HCT116 (cell line): ENCODE measurements at regions not wholly inside any gene's neighbourhood (a gene's known extent, or its start where the extent isn't known, plus 50 kb on each side); places are given as distances from the start of the nearest gene placed in this dataset.

Source experiments
- ATAC-seq: fragments of 200-7000 bp; cut with Tn5 transposase; 2 replicates; pipeline ENCODE4 v1.9.1; 2020; ENCODE audit warnings: mild to moderate bottlenecking, moderate library complexity
- BruUV-seq: library from RNA; stranded (reverse); fragments of 400-500 nt; replicated peaks from 2 replicates; lab custom pipeline; 2021; lab: Mats Ljungman, UMichigan
- CTCF ChIA-PET: fragments of 300-600 bp; sonication (Branson Sonifier 250); formaldehyde crosslinking; loops from one replicate; lab custom pipeline; 2021; ENCODE audit warnings: antibody characterized with exemption; lab: Charles Lee
- POLR2A ChIA-PET: fragments of 300-600, 350-600 bp; sonication (Branson Sonifier 250); formaldehyde crosslinking; loops from one replicate; lab custom pipeline; 2021; ENCODE audit warnings: antibody characterized with exemption; lab: Charles Lee
- RAD21 ChIA-PET, 2 experiments: fragments of 300-600 bp; sonication (Branson Sonifier 250); formaldehyde crosslinking; loops; one replicate each; lab custom pipeline; 2023; ENCODE audit warnings: low total read pairs in 2 of 2; ENCODE audit not compliant: uncharacterized antibody in 2 of 2, unreplicated experiment in 2 of 2, low non-redundant PET in 1 of 2; lab: Charles Lee
- DNase-seq: peaks from one replicate; pipeline ENCODE4 v3.0.0-alpha.2; 2010; ENCODE audit warnings: low read depth, low spot score
- H2AFZ ChIP-seq: fragments of 200-600 bp; shearing (Covaris generic), sonication (generic); 2 replicates; pipeline ENCODE4 v1.6.1; 2017; ENCODE audit warnings: low read depth, mixed run types, mixed read lengths, antibody characterized with exemption, low read length; ENCODE audit not compliant: poor library complexity, severe bottlenecking
- H3K27ac ChIP-seq: 2 replicates; pipeline ENCODE4 v1.5.1; 2012; ENCODE audit warnings: low read depth, low read length
- H3K27me3 ChIP-seq: fragments of 200-600 bp; sonication (generic); 2 replicates; pipeline ENCODE4 v1.6.1; 2016; ENCODE audit warnings: mixed run types, low read length, mixed read lengths; ENCODE audit not compliant: insufficient read depth
- H3K36me3 ChIP-seq, 2 experiments: fragments of 200-500 bp in 1 of 2; fragments of 200-600 bp in 1 of 2; sonication (Bioruptor generic) in 1 of 2; sonication (generic) in 1 of 2; 2 replicates each; pipeline versions ENCODE4 v1.5.1 to v1.6.1; 2014 to 2016; ENCODE audit warnings: low read length in 2 of 2, inconsistent platforms in 1 of 2, mixed read lengths in 1 of 2, mixed run types in 1 of 2; ENCODE audit not compliant: insufficient read depth in 2 of 2, control insufficient read depth in 1 of 2
- H3K4me1 ChIP-seq, 2 experiments: fragments of 200-600 bp in 1 of 2; sonication (generic) in 1 of 2; 2 replicates each; pipeline versions ENCODE4 v1.5.1 to v1.6.1; 2012 to 2017; ENCODE audit warnings: low read length in 2 of 2, inconsistent platforms in 1 of 2, mild to moderate bottlenecking in 1 of 2, mixed read lengths in 1 of 2, mixed run types in 1 of 2, moderate library complexity in 1 of 2; ENCODE audit not compliant: insufficient read depth in 2 of 2, control insufficient read depth in 1 of 2
- H3K4me2 ChIP-seq: fragments of 200-600 bp; sonication (generic); 2 replicates; pipeline ENCODE4 v1.6.1; 2017; ENCODE audit warnings: mixed run types, low read length, mixed read lengths
- H3K4me3 ChIP-seq, 2 experiments: fragments of 200-600 bp in 1 of 2; sonication (generic) in 1 of 2; replicated peaks in 1 of 2; 2 replicates each; pipeline ENCODE4 v1.5.1; 2011 to 2016; ENCODE audit warnings: low read length in 2 of 2, control low read depth in 1 of 2, low read depth in 1 of 2, mild to moderate bottlenecking in 1 of 2, mixed read lengths in 1 of 2, mixed run types in 1 of 2
- H3K79me2 ChIP-seq: fragments of 200-600 bp; sonication (generic); 2 replicates; pipeline ENCODE4 v1.6.1; 2017; ENCODE audit warnings: mild to moderate bottlenecking, mixed run types, low read length, moderate library complexity, mixed read lengths; ENCODE audit not compliant: insufficient read depth
- H3K9ac ChIP-seq: fragments of 200-600 bp; sonication (generic); 2 replicates; pipeline ENCODE4 v1.6.1; 2016; ENCODE audit warnings: low read length, mixed read lengths
- H3K9me2 ChIP-seq: fragments of 200-600 bp; sonication (generic), shearing (Covaris generic); 2 replicates; pipeline ENCODE4 v1.6.1; 2017; ENCODE audit warnings: mixed run types, mild to moderate bottlenecking, moderate library complexity; ENCODE audit not compliant: insufficient read depth
- H3K9me3 ChIP-seq, 2 experiments: fragments of 200-500 bp in 1 of 2; fragments of 200-600 bp in 1 of 2; sonication (Bioruptor generic) in 1 of 2; sonication (generic) in 1 of 2; 2 replicates each; pipeline ENCODE4 v1.6.1; 2014 to 2017; ENCODE audit warnings: low read length in 2 of 2, mixed read lengths in 2 of 2, inconsistent platforms in 1 of 2, low read depth in 1 of 2, mild to moderate bottlenecking in 1 of 2, mixed run types in 1 of 2, moderate library complexity in 1 of 2; ENCODE audit not compliant: control insufficient read depth in 1 of 2, insufficient read depth in 1 of 2
- H4K20me1 ChIP-seq: fragments of 200-600 bp; sonication (generic), shearing (Covaris generic); 2 replicates; pipeline ENCODE4 v1.6.1; 2017; ENCODE audit warnings: mixed run types, mild to moderate bottlenecking, moderate library complexity; ENCODE audit not compliant: insufficient read depth
- CEBPB ChIP-seq: IDR thresholded peaks from 2 replicates; pipeline ENCODE4 v1.6.1; 2012; ENCODE audit warnings: low read depth
- EGR1 ChIP-seq: IDR thresholded peaks from 2 replicates; pipeline ENCODE4 v1.6.1; 2012; ENCODE audit warnings: low read depth
- ELF1 ChIP-seq: IDR thresholded peaks from 2 replicates; pipeline ENCODE4 v1.6.1; 2012; ENCODE audit warnings: low read depth, borderline replicate concordance
- EZH2 ChIP-seq: fragments of 200-600 bp; sonication (generic); IDR thresholded peaks from 2 replicates; pipeline ENCODE4 v1.6.1; 2017; ENCODE audit warnings: antibody characterized with exemption, mixed run types
- EZH2phosphoT487 ChIP-seq: fragments of 200-600 bp; IDR thresholded peaks from 2 replicates; pipeline ENCODE4 v1.6.1; 2018; ENCODE audit warnings: antibody characterized with exemption, borderline replicate concordance
- FOSL1 ChIP-seq: IDR thresholded peaks from 2 replicates; pipeline ENCODE4 v1.6.1; 2012; ENCODE audit warnings: low read depth
- JUND ChIP-seq: IDR thresholded peaks from 2 replicates; pipeline ENCODE4 v1.6.1; 2012
- RAD21 ChIP-seq: IDR thresholded peaks from 2 replicates; pipeline ENCODE4 v1.6.1; 2012; ENCODE audit warnings: low read depth, mild to moderate bottlenecking
- SIN3A ChIP-seq: IDR thresholded peaks from 2 replicates; pipeline ENCODE4 v1.6.1; 2012; ENCODE audit warnings: low read depth
- SP1 ChIP-seq: IDR thresholded peaks from 2 replicates; pipeline ENCODE4 v1.6.1; 2012; ENCODE audit warnings: low read depth
- SRF ChIP-seq: IDR thresholded peaks from 2 replicates; pipeline ENCODE4 v1.6.1; 2012; ENCODE audit warnings: low read depth
- TCF7L2 ChIP-seq: IDR thresholded peaks from 2 replicates; pipeline ENCODE4 v1.7.0; 2011; ENCODE audit warnings: borderline replicate concordance, inconsistent platforms; ENCODE audit not compliant: insufficient read depth, insufficient read length; ENCODE audit errors: extremely low read depth
- YY1 ChIP-seq: IDR thresholded peaks from 2 replicates; pipeline ENCODE4 v1.6.1; 2011; ENCODE audit warnings: low read length, low read depth, moderate library complexity, mild to moderate bottlenecking; ENCODE audit not compliant: insufficient replicate concordance; ENCODE audit errors: extremely low read depth
- ZFX ChIP-seq: fragments of 450-650 bp; IDR thresholded peaks from 2 replicates; pipeline ENCODE4 v1.6.1; 2017
- ZNF274 ChIP-seq: fragments of 200-500 bp; sonication (Bioruptor generic); IDR thresholded peaks from 2 replicates; pipeline ENCODE4 v1.6.1; 2014; ENCODE audit warnings: mild to moderate bottlenecking, low read depth, low read length, inconsistent platforms
- intact Hi-C: fragments of 100-400 bp; cut with micrococcal nuclease; formaldehyde crosslinking; loops from 2 replicates; pipeline ENCODE4 v1.10.0; 2022
- TF ChIP-seq, protein P1 (sequence below): IDR thresholded peaks from 2 replicates; pipeline ENCODE4 v1.6.1; 2012
- TF ChIP-seq, protein P2 (sequence below): IDR thresholded peaks from 2 replicates; pipeline ENCODE4 v1.6.1; 2012
- TF ChIP-seq, protein P3 (sequence below), 3 experiments: fragments of 200-600 bp in 1 of 3; sonication (generic) in 1 of 3; IDR thresholded peaks in 2 of 3; conservative IDR thresholded peaks in 1 of 3; 2 replicates each; pipeline ENCODE4 v1.5.1; 2012 to 2017; ENCODE audit warnings: low read depth in 2 of 3, low read length in 2 of 3, antibody characterized with exemption in 1 of 3, borderline replicate concordance in 1 of 3, control low read depth in 1 of 3, mild to moderate bottlenecking in 1 of 3, mixed read lengths in 1 of 3, mixed run types in 1 of 3, moderate library complexity in 1 of 3; ENCODE audit not compliant: insufficient read depth in 1 of 3

- H3K9me2 ChIP-seq, result no peaks in the 10 kb centered on the region
- intact Hi-C loops, result no loop called here
- ChIA-PET RAD21 (no interaction called here), CTCF (interaction anchor here (1.2 kb wide), 1 partner anchor 133 kb away, joined by 3 read pairs; no protein-coding TSS in a partner anchor), POLR2A (no interaction called here)
- no peak overlapping the region for H3K9ac ChIP-seq
- H3K4me3 ChIP-seq, result no peak overlapping the region
- no TSS peak for BruUV-seq
- DNase-seq (no peak), ATAC-seq (no peak)
- H3K4me1 ChIP-seq, result 0 out of 4 replicates have a peak, but pooled peaks cover 0 to 5% of the 10 kb centered on the region in 2 experiments
- H3K27ac ChIP-seq, result no peak overlapping the region
- H3K36me3 ChIP-seq, result no peaks in the 10 kb centered on the region
- H3K27me3 ChIP-seq, result peaks cover 4% of the 10 kb centered on the region; the same call in 1 of the 2 replicates
- no peak overlapping the region for H3K4me2 ChIP-seq
- no peaks in the 10 kb centered on the region for H3K9me3 ChIP-seq
- no peaks in the 10 kb centered on the region for H3K79me2 ChIP-seq
- H2AFZ ChIP-seq, result no peak overlapping the region
- TF ChIP-seq ELF1 (no peak), SRF (no peak), YY1 (no peak), SP1 (no peak), TCF7L2 (no peak), EZH2 (no peak), CEBPB (no peak), SIN3A (no peak), FOSL1 (no peak), ZNF274 (no peak), JUND (no peak)
- TF ChIP-seq, protein P1, sequence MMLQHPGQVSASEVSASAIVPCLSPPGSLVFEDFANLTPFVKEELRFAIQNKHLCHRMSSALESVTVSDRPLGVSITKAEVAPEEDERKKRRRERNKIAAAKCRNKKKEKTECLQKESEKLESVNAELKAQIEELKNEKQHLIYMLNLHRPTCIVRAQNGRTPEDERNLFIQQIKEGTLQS, result no peak
- TF ChIP-seq, protein P2, sequence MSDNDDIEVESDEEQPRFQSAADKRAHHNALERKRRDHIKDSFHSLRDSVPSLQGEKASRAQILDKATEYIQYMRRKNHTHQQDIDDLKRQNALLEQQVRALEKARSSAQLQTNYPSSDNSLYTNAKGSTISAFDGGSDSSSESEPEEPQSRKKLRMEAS, result no peak
- H4K20me1 ChIP-seq, result no peaks in the 10 kb centered on the region
These were observed 102.9 kb upstream of the KCNG1 start for GRCh38 chr20:51125780-51126179.

- no TSS peak for BruUV-seq
- POLR2A ChIA-PET, result no interaction called here
- H3K9me3 ChIP-seq, result no peaks in the 10 kb centered on the region
- TF ChIP-seq EZH2 (no peak), SRF (no peak), EZH2phosphoT487 (no peak), ZNF274 (no peak), RAD21 (no peak), ZFX (no peak), ELF1 (no peak), YY1 (no peak), SIN3A (no peak), EGR1 (no peak), FOSL1 (no peak), SP1 (no peak)
- TF ChIP-seq, protein P1, result no peak
- TF ChIP-seq, protein P3, sequence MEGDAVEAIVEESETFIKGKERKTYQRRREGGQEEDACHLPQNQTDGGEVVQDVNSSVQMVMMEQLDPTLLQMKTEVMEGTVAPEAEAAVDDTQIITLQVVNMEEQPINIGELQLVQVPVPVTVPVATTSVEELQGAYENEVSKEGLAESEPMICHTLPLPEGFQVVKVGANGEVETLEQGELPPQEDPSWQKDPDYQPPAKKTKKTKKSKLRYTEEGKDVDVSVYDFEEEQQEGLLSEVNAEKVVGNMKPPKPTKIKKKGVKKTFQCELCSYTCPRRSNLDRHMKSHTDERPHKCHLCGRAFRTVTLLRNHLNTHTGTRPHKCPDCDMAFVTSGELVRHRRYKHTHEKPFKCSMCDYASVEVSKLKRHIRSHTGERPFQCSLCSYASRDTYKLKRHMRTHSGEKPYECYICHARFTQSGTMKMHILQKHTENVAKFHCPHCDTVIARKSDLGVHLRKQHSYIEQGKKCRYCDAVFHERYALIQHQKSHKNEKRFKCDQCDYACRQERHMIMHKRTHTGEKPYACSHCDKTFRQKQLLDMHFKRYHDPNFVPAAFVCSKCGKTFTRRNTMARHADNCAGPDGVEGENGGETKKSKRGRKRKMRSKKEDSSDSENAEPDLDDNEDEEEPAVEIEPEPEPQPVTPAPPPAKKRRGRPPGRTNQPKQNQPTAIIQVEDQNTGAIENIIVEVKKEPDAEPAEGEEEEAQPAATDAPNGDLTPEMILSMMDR (IDR thresholded peaks at IDR 0.05 in 2 of 3, conservative IDR thresholded peaks at IDR 0.05 in 1 of 3; ENCODE audit: borderline replicate concordance in 1 of 3, insufficient read depth in 1 of 3, low read depth in 2 of 3, low read length in 2 of 3), result no peak
- TF ChIP-seq, protein P2, result no peak
- TF ChIP-seq, all 23 proteins: peak for 0
- H4K20me1 ChIP-seq, result no peaks in the 10 kb centered on the region
- H3K4me3 ChIP-seq, result no peak overlapping the region
- no peaks in the 10 kb centered on the region for H3K79me2 ChIP-seq
- H3K27me3 ChIP-seq, result peaks cover 11% of the 10 kb centered on the region
- ChIA-PET CTCF (no interaction called here), RAD21 (no interaction called here)
- H3K9ac ChIP-seq, result no peak overlapping the region
- no peak for DNase-seq
- no peak overlapping the region for H2AFZ ChIP-seq
- H3K4me1 ChIP-seq, result 0 out of 4 replicates have a peak, but pooled peaks cover 0 to 5% of the 10 kb centered on the region in 2 experiments
- H3K36me3 ChIP-seq, result no peaks in the 10 kb centered on the region
- no peak overlapping the region for H3K27ac ChIP-seq
- intact Hi-C loops, result no loop called here
- ATAC-seq, result no peak
- H3K4me2 ChIP-seq, result no peak overlapping the region
- H3K9me2 ChIP-seq, result no peaks in the 10 kb centered on the region
These were observed 102.2 kb upstream of the KCNG1 start for GRCh38 chr20:51125105-51125504.
